ENCODE measurements at regions not wholly inside any gene's neighbourhood (a gene's known extent, or its start where the extent isn't known, plus 50 kb on each side); places are given as distances from the start of the nearest gene placed in this dataset.
"Not testable (repeated sequence)": the region's sequence is repeated elsewhere in the genome, so short reads cannot be mapped to it uniquely, and the experiment has no call there.

DNA sequence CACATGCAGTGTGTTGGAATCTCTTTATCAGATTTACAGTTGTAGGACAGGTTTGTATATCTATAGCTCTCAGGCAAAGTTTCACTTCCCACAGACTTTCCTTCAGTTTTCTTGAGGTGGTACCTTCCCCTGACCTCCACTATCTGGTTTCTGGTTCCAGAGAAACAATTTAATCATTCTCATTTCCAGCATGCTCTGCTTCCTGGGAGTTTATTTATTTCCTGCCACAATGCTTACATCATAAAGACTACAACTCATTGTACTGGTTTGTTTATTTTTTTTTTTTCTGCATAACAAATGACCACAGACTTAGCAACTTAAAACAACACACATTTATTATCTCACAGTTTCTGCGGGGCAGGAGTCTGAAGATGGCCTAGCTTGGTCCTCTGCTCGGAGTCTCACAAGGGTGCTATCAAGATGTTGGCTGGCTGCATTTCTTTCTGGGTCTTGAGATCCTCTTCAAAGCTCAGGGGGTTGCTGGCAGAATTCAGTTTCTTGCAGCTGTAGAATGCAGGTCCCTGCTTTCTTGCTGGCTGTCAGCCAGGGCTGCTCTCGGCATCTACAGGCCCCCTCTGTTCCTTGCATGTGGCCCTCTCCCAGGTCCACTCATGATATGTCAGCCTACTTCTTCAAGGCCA lies 247.7 kb downstream of the ENC1 start:
- H3K4me3 ChIP-seq (ENCODE audit: low read depth, low read length), result no peak overlapping the region
- in situ Hi-C loops (cut with HindIII; ENCODE audit: low sequenced_read_pairs), result no loop called here
- no peak for TF ChIP-seq CTCF (IDR thresholded peaks at IDR 0.05; ENCODE audit: low read depth, low read length, missing control alignments)
- no peak for DNase-seq (ENCODE audit: low read depth)

GRCh38 chr5:74391410-74391809 lies 249.1 kb downstream of the ENC1 start:
- in situ Hi-C loops (cut with HindIII; ENCODE audit: low sequenced_read_pairs), result no loop called here
- no peak for DNase-seq (ENCODE audit: low read depth)
- H3K4me3 ChIP-seq (ENCODE audit: low read depth, low read length), result no peak overlapping the region
- no peak for TF ChIP-seq CTCF (IDR thresholded peaks at IDR 0.05; ENCODE audit: low read depth, low read length, missing control alignments)

DNA sequence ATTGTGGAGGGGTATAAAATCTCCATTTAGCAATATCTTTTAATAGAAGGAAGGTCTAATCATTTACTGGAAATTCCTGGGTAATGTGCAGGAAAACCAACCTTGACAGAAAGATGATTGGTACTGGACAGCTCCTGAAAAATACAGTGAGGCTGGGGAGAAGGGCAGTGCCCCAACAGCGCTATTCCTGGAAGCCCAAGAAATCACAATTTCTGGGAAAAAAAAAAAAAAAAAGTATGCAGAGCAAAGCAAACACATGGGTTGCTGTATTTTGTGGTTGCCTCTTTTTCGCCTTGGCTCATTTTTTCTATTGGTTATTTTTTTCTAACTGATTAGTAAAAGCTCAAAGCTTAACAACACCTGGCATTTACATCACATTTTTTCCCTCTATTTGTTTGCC lies 249.7 kb downstream of the ENC1 start:
- TF ChIP-seq CTCF (IDR thresholded peaks at IDR 0.05; ENCODE audit: low read depth, low read length, missing control alignments), result no peak
- no peak overlapping the region for H3K4me3 ChIP-seq (ENCODE audit: low read depth, low read length)
- DNase-seq (ENCODE audit: low read depth), result no peak
- in situ Hi-C loops (cut with HindIII; ENCODE audit: low sequenced_read_pairs), result no loop called here

GRCh38 chr5:74390306-74390637 lies 250.3 kb downstream of the ENC1 start:
- no peak for DNase-seq (ENCODE audit: low read depth)
- no peak for TF ChIP-seq CTCF (IDR thresholded peaks at IDR 0.05; ENCODE audit: low read depth, low read length, missing control alignments)
- no peak overlapping the region for H3K4me3 ChIP-seq (ENCODE audit: low read depth, low read length)
- in situ Hi-C loops (cut with HindIII; ENCODE audit: low sequenced_read_pairs), result no loop called here

GRCh38 chr5:74389531-74390305 lies 250.8 kb downstream of the ENC1 start:
- in situ Hi-C loops (cut with HindIII; ENCODE audit: low sequenced_read_pairs), result no loop called here
- TF ChIP-seq CTCF (IDR thresholded peaks at IDR 0.05; ENCODE audit: low read depth, low read length, missing control alignments), result no peak
- DNase-seq (ENCODE audit: low read depth), result no peak
- H3K4me3 ChIP-seq (ENCODE audit: low read depth, low read length), result no peak overlapping the region

- DNase-seq (ENCODE audit: low read depth); in situ Hi-C loops (cut with HindIII; ENCODE audit: low sequenced_read_pairs); H3K4me3 ChIP-seq (ENCODE audit: low read depth, low read length): not testable (repeated sequence)
Measured at GRCh38 chr5:74388411-74388810, 252.1 kb downstream of the ENC1 start.

DNA sequence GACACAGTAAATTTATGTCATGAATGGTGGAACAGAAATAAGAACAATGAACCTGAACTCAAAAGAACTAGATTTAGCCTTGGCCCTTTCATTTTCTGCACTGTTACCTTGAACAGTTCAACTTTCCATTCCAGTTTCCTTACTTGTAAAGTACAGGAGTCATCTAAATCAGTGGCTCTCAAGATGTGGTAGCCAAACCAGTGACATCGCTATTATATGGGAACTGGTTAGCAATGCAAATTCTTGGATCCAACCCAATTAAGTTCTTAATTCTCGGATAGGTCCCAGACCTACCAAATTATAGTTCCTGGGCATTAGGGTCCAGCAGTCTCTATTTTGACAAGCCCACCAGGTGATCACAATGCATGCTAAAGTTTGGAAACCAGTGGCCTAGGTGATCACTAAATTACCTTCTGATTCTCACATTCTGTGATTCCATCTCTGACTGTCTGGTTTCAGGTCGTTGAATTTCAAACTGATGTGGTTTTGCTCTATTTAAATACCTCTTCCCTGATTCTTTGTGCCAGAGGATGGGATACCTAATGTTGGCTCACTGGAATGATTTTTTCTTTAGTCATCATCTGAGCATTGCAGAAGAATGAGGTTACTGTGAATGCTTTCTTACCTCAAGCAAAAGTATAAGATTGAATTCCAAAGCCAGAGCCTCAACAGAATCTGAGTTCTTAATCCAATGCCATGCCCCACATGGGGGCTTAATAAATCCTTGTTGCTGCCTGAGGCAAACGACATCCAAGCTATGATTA lies 253.8 kb downstream of the ENC1 start:
- in situ Hi-C loops (cut with HindIII; ENCODE audit: low sequenced_read_pairs), result no loop called here

More for the DNA sequence above, 253.8 kb downstream of the ENC1 start:
- DNase-seq (ENCODE audit: low read depth), result peak; percentile 63
- TF ChIP-seq CTCF (IDR thresholded peaks at IDR 0.05; ENCODE audit: low read depth, low read length, missing control alignments), result no peak
- no peak overlapping the region for H3K4me3 ChIP-seq (ENCODE audit: low read depth, low read length)
